Lower leg skin (tissue), 3 donors: ENCODE measurements at regions not wholly inside any gene's neighbourhood (a gene's known extent, or its start where the extent isn't known, plus 50 kb on each side); places are given as distances from the start of the nearest gene placed in this dataset.

Experiments used
- POLR2A ChIP-seq, 2 donors: fragments of 450-650 bp; IDR thresholded peaks; one replicate each; pipeline ENCODE4 v1.6.1; 2016 to 2017; ENCODE audit warnings: antibody characterized with exemption in 2 of 2, mild to moderate bottlenecking in 1 of 2, moderate library complexity in 1 of 2
- TF ChIP-seq, protein P1 (sequence below), 3 donors: fragments of 450-650 bp; IDR thresholded peaks; one replicate each; pipeline ENCODE4 v1.5.1; 2016; ENCODE audit warnings: antibody characterized with exemption in 3 of 3, mild to moderate bottlenecking in 3 of 3, moderate library complexity in 2 of 3

GRCh38 chrX:115906276-115906675 is 264.3 kb upstream of the AGTR2 start:
- TF ChIP-seq POLR2A (IDR thresholded peaks at IDR 0.05) = no peak
- TF ChIP-seq, protein P1, sequence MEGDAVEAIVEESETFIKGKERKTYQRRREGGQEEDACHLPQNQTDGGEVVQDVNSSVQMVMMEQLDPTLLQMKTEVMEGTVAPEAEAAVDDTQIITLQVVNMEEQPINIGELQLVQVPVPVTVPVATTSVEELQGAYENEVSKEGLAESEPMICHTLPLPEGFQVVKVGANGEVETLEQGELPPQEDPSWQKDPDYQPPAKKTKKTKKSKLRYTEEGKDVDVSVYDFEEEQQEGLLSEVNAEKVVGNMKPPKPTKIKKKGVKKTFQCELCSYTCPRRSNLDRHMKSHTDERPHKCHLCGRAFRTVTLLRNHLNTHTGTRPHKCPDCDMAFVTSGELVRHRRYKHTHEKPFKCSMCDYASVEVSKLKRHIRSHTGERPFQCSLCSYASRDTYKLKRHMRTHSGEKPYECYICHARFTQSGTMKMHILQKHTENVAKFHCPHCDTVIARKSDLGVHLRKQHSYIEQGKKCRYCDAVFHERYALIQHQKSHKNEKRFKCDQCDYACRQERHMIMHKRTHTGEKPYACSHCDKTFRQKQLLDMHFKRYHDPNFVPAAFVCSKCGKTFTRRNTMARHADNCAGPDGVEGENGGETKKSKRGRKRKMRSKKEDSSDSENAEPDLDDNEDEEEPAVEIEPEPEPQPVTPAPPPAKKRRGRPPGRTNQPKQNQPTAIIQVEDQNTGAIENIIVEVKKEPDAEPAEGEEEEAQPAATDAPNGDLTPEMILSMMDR (IDR thresholded peaks at IDR 0.05) = no peak
